HG02852 (cell line): ENCODE measurements at regions not wholly inside any gene's neighbourhood (a gene's known extent, or its start where the extent isn't known, plus 50 kb on each side); places are given as distances from the start of the nearest gene placed in this dataset.
"Not testable (repeated sequence)": the region's sequence is repeated elsewhere in the genome, so short reads cannot be mapped to it uniquely, and the experiment has no call there.

Experiments
- ATAC-seq: cut with Tn5 transposase; IDR thresholded peaks from one replicate; pipeline ENCODE4 v1.9.1; 2021; ENCODE audit warnings: mild to moderate bottlenecking, moderate library complexity; ENCODE audit not compliant: unreplicated experiment

DNA sequence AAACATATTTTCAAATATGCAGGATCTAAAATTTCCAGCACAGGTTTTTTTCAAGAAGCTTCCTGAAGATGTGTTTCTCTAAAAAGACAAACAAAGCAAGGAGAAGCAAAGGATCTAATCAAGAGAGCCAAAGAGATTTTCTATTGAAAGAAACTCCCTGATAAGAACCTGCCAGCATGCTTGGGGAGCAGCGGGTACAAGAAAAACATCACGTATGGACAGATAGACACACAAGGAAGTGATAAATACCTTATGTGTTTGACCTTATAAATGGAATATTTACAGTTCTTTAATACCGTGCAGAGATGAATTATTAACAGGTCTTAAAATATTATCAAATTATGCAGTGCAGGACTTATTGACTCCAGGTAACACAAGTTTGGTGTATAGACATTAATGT is 562.1 kb downstream of the DACH1 start:
- ATAC-seq: no peak

DNA sequence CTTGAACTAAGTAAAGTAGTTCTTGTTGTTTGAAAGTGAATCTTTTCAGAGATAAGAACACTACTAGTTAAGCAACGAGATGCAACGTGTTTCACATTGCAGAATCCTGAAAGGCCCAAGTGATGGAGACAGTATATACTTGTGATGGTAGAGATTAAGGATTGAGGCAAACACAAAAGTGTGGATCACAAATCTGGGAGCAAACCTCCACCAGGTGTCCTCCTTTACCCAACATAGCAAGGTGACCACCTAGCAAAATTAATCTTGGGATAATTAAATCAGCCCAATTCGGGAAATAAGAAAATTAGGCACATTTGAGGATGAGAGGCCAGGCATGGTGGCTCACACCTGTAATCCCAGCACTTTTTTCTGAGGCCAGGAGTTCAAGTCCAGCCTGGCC is 563.9 kb downstream of the DACH1 start:
- ATAC-seq: no peak

DNA sequence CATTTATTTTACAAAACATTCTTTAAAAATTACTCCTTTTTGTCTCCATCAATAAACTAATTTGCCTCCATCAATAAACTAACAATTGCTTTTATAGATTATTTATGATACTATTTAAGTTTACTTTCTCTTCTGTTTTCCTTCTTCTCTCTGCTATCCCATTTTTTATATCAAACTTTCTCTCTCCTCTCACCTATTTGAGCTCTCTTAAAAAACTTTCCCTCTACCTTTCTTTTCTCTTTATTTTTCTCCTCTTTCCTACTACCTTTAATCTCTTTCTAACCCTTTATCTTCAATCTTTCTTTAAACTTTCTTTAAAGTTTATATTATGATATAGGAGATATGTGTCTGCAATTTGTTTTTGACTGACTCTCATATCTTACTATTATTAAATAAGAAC is 566.4 kb downstream of the DACH1 start:
- no peak for ATAC-seq

- no peak for ATAC-seq
These were observed 575.2 kb downstream of the DACH1 start for GRCh38 chr13:71291842-71292146.

- peak; percentile 89 for ATAC-seq
These were observed 575.8 kb downstream of the DACH1 start for GRCh38 chr13:71290963-71291841.

- not testable (repeated sequence) for ATAC-seq
These were observed 577.0 kb downstream of the DACH1 start for GRCh38 chr13:71289980-71290379.

GRCh38 chr13:71285700-71286099 is 581.3 kb downstream of the DACH1 start:
- ATAC-seq: peak; percentile 59

GRCh38 chr13:71278512-71278911 is 588.5 kb downstream of the DACH1 start:
- ATAC-seq: no peak

- peak; percentile 93 for ATAC-seq
These were observed 591.9 kb downstream of the DACH1 start for GRCh38 chr13:71274923-71275608.

DNA sequence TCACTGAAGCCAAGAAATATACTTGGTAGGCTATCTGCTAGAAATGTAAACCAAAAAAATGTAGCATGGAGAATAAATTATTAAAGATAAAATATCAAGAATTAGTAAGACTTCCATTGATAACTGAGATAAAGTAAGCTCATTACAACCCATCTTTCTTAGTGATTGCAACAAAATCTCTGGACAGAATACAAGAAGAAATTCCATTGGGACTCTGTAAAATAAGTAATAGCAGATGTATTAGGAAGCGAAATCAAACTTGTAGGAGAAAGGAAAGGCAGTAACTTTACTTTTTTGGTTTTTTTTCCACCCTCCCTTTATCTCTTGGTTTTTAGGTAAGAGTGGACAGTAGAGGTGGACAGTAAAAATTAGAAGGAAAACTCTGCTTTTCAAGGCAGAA is 605.7 kb downstream of the DACH1 start:
- ATAC-seq: no peak

GRCh38 chr13:71260246-71260645 is 606.8 kb downstream of the DACH1 start:
- no peak for ATAC-seq

DNA sequence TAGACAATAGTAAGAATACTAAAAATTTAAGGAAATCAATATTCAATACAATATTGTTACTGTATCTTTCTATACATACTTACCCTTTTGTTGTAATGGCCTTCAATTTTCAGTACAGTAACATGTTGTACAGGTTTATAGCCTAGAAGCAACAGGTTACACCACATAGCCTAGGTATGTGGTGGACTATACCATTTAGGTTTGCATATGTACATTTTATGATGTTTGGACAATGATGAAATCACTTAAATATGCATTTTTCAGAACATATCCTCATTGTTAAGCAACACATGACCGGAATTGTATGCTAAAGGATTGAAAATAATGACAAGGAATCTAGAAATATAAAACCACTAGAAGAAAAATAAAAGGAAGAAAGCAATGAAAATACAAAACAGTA is 611.4 kb downstream of the DACH1 start:
- no peak for ATAC-seq

DNA sequence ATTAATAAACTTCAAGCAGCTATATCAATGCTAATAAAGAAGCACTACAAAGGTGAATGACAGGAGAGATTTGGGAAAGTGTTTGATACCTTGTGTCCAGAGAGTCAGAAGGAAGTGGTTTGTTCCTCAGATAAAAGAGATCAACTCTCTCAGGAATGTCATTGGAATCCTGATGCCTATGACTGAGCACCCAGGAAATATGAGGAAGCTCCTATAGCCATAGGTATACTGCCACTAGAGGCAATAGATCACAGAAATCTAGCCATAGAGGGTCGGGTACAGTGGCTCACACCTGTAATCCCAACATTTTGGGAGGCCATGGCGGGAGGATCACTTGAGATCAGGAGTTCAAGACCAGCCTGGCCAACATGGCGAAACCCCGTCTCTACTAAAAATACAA is 612.6 kb downstream of the DACH1 start:
- ATAC-seq: no peak

DNA sequence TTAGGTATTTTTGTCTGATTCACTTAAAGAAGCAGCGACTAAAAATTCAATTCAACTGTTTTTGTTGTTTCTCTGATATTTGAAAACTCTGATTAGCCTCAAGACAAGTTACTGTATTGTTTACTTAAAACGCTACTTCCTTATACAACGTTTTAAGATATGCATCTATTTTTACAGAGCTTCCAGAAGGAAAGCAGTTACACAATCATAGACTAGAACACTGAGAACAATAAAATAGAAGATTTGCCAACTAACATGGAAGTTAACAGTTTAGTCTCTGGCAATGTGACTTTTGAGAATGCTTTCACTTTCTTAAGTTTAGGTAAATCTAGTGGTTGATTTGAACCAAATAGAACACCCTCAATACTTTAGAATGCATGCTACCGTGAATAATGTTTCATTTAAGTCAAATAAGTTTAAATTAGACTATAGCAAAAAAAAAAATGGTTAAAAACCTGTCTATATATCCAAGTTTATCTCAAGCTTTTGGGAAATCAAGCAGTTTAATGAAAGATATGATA is 614.8 kb downstream of the DACH1 start:
- peak; percentile 52 for ATAC-seq

- no peak for ATAC-seq
These were observed 615.6 kb downstream of the DACH1 start for GRCh38 chr13:71251292-71251951.

- no peak for ATAC-seq
These were observed 618.0 kb downstream of the DACH1 start for GRCh38 chr13:71249011-71249410.

- ATAC-seq: no peak
These were observed 622.8 kb downstream of the DACH1 start for GRCh38 chr13:71244161-71244560.

GRCh38 chr13:71242201-71242600 is 624.8 kb downstream of the DACH1 start:
- ATAC-seq: no peak

DNA sequence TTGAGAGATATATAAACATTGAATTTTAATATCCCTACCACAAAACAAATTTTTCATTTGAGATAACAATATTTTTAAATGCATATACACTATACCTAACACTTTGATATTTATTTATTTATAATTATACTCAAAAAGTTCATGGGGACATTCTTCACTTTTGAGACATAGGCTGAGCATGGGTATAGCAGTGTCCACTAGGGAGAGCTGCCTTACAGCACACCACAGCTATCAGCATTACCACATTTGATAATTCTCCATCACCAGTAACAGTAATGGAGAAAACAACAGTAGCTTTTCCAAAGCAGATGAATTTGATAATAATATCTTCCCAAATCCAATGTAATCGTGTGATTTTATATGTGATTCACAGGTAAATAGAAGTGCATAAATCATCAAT is 626.1 kb downstream of the DACH1 start:
- peak; percentile 52 for ATAC-seq

DNA sequence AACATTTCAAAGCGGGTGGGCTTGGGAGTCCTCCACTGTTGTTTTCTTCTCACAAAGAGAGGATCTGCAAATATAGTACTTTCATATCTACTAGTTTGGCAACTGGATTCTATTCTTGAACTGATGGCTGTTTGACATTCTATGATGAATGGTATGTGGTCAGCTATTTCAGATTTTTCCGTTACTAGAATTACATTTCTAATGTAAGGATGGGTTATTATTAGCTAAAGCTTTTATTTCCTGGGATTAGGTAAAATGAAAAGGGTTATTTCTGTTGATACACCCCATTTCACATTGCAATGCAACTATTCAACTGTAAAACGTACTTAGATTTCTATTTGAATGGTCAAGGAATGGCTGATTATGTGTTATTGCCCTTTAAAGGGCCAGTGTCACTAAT is 629.7 kb downstream of the DACH1 start:
- ATAC-seq: no peak

- ATAC-seq: no peak
These were observed 647.1 kb downstream of the DACH1 start for GRCh38 chr13:71219698-71220415.
